ENCODE measurements at regions not wholly inside any gene's neighbourhood (a gene's known extent, or its start where the extent isn't known, plus 50 kb on each side); places are given as distances from the start of the nearest gene placed in this dataset.

GRCh38 chr12:91695964-91696363, 449.7 kb downstream of the BTG1 start:
- TF ChIP-seq POLR2A (IDR thresholded peaks at IDR 0.05; ENCODE audit: low read depth, low read length) (no peak), TAF1 (IDR thresholded peaks at IDR 0.05; ENCODE audit: low read depth, low read length) (no peak), POLR2AphosphoS5 (IDR thresholded peaks at IDR 0.05; ENCODE audit: low read depth, low read length) (no peak)

Data from GM12891 (cell line).